HG03565 (cell line): ENCODE measurements at regions not wholly inside any gene's neighbourhood (a gene's known extent, or its start where the extent isn't known, plus 50 kb on each side); places are given as distances from the start of the nearest gene placed in this dataset.

ENCODE experiments used
- ATAC-seq: cut with Tn5 transposase; IDR thresholded peaks from one replicate; pipeline ENCODE4 v1.9.1; 2021; ENCODE audit warnings: mild to moderate bottlenecking, moderate library complexity; ENCODE audit not compliant: unreplicated experiment

DNA sequence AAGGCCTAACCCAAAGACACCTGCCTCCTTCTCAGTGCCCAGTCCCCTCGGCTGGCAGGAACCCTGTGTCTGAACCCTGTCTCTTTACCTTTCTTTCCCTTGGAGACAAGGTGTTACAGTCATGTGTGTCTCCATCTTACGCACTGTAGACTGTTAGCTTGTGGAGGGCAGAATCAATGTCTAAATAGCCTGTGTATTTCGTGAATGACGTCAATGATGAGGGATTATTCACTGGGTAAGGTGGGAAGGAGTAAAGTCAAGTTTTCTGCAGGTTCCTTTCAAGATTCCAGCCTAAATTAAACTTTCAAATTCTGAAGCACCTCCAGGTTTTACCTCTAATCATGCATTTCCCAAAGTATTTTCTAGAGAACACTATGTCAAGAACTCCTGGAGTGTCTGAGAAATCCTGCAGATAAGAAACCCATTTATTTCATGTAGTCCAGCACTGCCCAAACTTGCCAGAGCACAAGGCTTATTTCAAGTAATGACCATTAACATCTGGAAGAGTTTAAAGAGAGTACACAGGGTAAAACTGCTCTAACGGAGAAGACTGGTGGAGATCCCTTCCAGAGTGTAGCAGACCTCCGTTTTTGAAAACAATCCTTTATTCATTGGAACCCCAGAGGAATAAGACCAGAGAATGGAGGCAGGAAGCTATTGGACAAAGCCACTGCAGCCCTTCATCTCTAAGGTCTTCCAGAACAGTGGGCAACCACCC is 72.8 kb downstream of the KCNF1 start:
- no peak for ATAC-seq

DNA sequence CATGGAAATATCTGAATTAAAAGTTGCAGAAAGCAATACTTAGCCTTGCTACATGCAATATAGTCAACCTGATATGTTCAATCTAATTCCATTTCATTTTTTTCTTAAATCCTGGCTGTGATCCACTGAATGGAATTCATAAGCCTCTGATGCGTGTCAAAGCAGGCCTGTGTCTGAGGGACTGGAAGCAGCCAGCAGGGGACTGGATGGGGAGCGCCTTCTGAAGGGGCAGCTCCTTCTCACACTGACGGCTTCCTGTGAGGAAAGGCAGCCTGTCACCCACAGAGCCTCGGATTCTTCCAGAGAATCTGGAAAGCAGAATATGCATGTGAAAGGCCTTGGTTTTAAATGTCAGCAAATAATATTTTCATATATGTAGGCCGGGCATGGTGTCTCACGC is 73.5 kb downstream of the KCNF1 start:
- ATAC-seq, result no peak

DNA sequence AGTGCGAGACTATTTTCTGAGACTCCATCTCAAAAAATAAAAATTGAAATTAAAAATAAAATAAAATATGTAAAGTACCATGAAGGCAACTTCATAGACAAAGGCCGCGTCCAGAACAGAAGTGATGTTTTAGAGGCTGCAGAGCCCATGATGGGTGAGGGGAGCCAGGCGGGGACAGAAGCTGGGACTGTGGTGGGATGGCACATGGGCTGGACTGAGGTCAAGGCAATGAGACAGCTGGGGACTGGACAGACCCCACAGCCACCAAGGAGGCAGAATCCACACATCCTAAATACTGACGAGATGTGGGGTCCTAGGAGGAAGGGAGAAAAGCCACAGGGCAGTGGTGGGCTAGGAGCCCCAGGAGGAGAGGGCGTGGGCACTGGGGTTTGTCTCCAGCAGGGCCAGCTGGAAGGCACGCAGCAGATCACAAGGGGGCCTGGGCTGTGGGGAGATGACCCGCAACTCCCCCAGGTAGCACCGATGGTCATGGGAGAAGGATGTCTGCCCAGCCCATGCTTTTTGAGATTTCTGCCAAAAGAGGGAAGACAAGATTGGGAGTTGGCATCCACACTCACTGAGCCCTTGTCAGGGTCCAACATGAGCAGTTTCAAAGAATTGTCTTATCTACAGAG is 74.3 kb downstream of the KCNF1 start:
- ATAC-seq, result no peak

DNA sequence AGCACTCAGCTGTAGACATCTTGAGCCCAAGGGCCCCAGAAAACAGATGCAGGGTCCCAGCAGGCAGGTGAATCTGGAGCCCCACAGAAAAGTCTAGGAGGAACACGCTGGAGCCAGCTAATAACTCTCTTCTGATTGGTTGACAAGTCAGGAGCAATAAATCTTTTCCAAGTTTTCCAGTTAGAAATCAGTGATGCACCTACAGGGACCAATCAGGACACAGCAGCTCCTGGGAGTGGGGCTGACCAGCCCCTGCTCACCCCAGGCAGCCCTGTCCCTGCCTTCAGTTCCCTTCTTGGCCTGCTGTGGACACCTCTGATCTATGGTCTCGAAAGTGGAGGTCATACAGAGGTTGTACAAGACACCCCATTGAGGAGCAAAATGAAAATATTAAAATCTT is 75.7 kb downstream of the KCNF1 start:
- ATAC-seq, result no peak

- no peak for ATAC-seq
Measured at GRCh38 chr2:10987861-10988260, 76.1 kb downstream of the KCNF1 start.

DNA sequence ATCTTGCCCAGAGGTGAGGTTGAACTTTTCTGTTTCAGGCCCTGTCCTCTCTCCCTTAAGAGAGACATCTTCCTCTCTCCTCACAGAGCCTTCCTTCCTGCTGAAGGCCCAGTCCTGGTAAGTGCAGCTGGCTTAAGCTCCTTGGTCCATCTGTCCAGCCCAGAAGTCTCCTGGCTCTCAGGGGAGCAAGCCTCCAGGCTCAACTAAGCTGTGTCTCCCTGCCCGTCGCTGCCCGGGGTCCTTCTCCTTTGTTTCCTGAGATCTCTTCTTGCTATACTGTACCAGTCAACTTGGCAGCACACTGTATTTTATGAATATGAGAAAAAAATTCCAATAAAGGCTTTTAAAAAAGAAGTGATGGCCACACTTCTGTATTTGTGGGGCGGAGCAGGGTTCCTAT is 77.4 kb downstream of the KCNF1 start:
- no peak for ATAC-seq

DNA sequence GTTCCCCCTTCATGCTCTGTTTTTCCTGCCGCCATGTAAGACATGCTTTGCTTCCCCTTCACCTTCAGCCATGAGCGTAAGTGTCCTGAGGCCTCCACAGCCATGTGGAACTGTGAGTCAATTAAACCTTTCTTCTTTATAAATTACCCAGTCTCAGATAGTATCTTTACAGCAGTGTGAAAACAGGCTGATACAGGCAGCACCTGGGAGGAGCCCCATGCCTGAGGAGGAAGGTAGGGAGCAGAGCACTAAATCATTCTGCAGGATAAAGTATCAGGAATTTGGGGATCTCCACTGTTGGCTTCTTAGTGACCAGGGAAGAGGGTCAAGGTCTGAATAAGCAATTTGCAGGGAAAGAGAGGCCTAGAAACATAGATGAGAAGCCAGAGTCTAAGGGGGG is 78.0 kb downstream of the KCNF1 start:
- ATAC-seq, result no peak

GRCh38 chr2:10990561-10991111 is 78.9 kb downstream of the KCNF1 start:
- no peak for ATAC-seq

DNA sequence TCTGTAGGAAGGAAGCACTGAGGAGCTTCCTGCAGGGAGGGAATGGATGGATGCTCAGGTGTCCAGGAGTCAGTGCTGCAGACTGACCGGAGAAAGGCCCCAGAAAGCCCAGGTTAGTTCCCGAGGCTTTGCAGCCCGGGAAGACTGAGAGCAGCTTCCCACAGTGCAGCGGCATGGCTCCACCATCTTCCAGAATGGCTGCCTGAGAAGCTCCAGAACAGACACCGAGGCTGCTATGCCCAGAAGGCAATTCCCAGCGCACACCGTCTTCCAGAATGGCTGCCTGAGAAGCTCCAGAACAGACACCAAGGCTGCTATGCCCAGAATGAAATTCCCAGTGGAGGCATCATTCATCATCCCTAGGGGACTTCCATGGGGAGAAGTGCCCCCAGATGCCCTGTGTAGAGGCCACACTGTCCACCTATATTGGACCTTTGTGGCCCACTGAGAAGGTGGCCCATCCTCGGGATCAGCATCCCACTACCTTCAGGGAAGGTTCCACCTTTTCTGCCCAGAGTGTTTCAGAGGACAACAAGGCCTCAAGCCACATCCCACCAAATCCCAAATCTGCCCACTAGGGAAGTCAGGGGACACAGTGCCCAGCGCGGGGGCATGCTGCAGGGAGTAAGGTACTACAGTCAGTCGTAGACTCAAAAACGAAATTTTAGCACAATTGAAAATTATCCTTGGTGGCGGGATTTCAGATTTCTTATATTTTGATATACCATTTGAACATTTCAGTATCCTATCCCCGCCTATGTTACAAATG is 80.5 kb downstream of the KCNF1 start:
- ATAC-seq, result no peak

DNA sequence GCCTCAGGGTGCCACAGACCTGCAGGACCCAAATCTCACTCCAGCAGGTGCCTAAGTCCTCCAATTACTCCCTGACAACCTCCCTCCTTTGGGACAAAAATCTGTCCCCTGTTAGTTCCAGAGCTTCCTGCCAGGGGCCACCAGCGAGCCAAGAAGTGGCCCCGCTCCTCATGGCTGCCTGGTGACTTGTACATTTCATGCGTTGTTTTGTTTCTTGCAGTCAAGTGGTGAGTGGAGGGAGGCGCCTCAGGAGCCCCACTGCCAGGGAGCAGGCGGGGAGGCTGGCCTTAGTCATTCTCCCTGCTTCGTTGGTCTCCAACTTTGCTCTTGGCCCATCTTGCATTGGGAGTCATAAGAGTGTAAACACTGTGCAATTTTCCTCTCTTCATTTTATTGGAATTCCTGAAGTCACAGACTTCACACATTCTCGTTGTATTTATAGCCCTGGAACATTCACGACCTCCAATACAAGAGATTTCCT is 81.3 kb downstream of the KCNF1 start:
- ATAC-seq, result no peak

GRCh38 chr2:10995366-10995970 is 83.7 kb downstream of the KCNF1 start:
- no peak for ATAC-seq

- ATAC-seq, result no peak
Measured at GRCh38 chr2:11004199-11004598, 92.5 kb downstream of the KCNF1 start.

DNA sequence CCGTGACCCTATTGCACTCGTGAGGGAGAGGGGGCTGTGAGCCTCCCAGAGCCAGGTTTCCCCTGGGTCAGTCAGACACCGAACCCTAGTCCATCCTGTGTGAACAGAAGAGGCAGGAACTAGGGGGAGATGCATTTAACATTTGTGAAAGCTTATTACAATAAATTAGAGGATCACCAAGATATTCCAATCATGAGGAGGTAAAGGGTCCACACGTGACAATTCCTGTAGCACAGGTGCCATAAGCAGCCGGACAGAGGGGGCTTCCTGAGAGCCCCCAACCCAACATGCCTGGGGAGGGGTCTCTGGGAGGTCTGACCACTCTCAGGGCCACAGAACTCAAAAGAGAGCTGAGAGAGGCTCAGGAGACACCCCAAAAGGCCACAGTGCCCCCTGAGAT is 93.3 kb downstream of the KCNF1 start:
- ATAC-seq, result no peak

DNA sequence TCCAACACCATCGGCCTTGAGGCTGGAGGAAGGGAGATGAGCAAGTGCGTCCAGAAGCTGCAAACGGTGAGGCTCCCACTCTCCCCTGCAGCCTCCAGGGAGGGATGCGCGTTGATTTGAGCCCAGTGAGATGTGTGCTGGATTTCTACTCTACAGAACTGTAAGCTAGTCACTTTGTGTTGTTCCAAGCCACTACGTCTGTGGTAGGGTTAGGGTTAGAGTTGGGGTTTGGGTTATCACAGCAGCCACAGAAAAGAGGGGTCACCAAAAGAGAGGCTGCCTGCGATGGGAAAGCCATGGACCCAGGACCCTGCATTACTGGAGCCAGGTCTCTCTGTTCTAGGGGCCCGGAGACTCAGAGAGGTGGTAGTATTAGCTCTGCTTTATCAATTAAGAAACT is 94.5 kb downstream of the KCNF1 start:
- no peak for ATAC-seq

DNA sequence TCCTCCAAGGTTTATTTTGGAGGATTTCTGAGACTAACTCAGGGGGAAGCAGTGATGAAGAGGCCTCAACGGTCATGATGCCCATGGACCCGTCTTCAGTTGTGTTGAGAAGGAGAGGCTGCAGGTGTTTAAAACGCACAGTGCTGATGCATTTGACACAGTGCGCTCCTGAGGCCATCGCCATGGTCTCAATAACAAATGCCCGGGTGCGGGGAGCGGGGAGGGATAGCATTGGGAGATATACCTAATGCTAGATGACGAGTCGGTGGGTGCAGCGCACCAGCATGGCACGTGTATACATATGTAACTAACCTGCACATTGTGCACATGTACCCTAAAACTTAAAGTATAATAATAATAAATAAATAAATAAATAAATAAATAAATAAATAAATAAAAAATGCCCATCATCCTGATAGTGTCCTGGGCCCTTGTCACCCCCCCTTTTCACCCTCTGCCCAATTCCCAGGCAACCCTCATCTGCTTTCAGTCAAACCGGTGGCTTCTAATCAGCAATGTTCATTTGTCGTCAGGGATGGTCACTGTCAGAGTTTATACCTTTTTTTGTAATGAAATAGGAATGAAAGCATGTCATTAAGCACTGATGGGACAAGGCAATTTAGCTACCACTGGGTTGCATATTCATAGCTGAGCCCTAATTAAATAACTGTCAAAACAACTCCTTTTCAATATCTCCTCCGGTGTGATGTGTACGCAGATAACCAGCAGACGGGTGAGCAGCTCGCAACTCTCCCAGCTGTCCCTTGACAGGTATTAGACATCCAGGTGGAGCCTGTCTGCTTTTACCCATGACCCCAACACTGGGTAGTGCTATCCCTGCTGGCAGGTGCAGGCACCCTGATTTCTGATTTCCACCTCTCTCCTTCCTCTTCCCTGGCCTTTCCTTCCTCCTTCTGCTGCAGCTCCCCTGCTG is 95.9 kb downstream of the KCNF1 start:
- no peak for ATAC-seq

DNA sequence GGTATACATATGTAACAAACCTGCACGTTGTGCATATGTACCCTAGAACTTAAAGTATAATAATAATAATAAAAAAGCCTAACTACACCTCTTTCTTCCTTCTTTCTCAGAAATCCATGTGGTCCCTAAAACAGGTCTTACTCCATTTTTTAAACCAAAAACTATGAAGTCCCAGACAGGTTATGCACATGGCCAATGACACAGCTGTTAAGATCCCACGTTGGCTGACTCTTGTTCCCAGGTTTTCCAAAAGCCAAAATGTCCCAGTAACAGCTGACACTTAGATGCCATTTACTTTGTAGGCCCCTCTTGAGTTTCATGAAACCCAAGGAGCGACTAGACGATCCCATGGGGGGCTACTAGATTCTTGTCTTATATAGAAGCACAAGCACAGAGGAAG is 97.0 kb downstream of the KCNF1 start:
- no peak for ATAC-seq

DNA sequence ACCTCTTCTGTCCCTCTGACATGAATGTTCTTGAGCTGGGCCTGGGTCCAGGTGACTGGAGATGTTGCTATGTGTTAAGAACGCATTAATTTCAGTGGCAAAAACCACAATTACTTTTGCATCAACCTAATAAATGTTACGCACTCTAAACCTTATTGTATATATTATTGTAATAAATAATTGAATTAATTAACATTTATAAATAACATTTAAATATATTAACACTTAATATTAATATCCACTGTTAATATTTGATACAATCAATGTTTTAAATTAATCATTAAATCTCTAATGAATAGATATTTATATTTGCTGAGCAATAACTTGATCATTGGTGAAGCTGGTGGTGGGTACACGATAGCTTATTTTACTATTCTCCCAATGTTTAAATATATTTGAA is 97.4 kb downstream of the KCNF1 start:
- ATAC-seq, result no peak

GRCh38 chr2:11009891-11010290 is 98.2 kb downstream of the KCNF1 start:
- no peak for ATAC-seq

GRCh38 chr2:11011359-11011758 is 99.6 kb downstream of the KCNF1 start:
- ATAC-seq, result no peak

DNA sequence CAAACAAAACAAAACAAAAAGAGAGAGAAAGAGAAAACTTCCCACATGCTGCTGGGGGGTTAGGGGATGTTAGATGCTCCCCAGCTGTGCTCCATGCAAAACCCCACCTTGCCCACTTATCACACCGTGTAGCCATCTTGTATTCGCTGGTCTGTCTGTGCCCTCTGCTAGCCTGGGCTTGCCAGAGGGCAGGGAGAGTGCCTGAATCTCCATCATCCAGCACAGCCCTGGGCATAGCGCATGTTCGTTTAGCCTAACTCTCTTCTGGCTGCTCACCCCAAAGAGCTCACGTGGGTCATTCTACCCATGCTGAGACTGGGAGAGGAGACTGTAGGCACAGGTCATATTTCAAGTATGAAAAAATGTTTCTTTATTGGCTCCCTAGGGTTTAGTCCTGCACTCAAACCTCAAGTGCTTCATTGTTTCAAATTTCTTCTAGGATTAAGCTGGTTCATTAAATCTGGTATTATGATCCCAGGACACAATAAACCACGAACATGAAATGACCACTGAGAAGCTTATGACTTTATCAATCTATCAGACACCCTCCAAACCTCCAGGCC is 100.5 kb downstream of the KCNF1 start:
- ATAC-seq, result no peak
